GM12878 (cell line): ENCODE measurements at regions not wholly inside any gene's neighbourhood (a gene's known extent, or its start where the extent isn't known, plus 50 kb on each side); places are given as distances from the start of the nearest gene placed in this dataset.

ENCODE experiments used
- ATAC-seq: fragments of 200-7000 bp; cut with Tn5 transposase; 3 replicates; pipeline ENCODE4 v1.9.1; 2020; ENCODE audit warnings: mild to moderate bottlenecking, moderate library complexity
- BruUV-seq: library from RNA; stranded (reverse); fragments of 400-500 nt; replicated peaks from 2 replicates; lab custom pipeline; 2021; lab: Mats Ljungman, UMichigan
- CTCF ChIA-PET: fragments of 300-600 bp; sonication (Branson Sonifier 250); formaldehyde crosslinking; extraction: SDS; loops from one replicate; lab custom pipeline; 2021; ENCODE audit warnings: inconsistent platforms; lab: Yijun Ruan, JAX
- POLR2A ChIA-PET: fragments of 350-600 bp; formaldehyde crosslinking; extraction: SDS; loops from one replicate; lab custom pipeline; 2021; ENCODE audit warnings: inconsistent platforms; lab: Charles Lee
- RAD21 ChIA-PET: fragments of 300-600 bp; sonication (Branson Sonifier 250); formaldehyde crosslinking; loops from one replicate; lab custom pipeline; 2023; ENCODE audit warnings: antibody characterized with exemption; ENCODE audit not compliant: unreplicated experiment; lab: Charles Lee
- SMC1A ChIA-PET: fragments of 300-600 bp; sonication (Branson Sonifier 250); formaldehyde crosslinking; loops from one replicate; lab custom pipeline; 2023; ENCODE audit not compliant: unreplicated experiment, uncharacterized antibody; lab: Charles Lee
- DNase-seq: peaks from one replicate; pipeline ENCODE4 v3.0.0-alpha.2; 2011; ENCODE audit warnings: low read depth, low spot score
- FAIRE-seq: peaks from 3 replicates; lab custom pipeline; 2011; peaks lifted over from hg19 to GRCh38; lab: Jason Lieb, UNC
- H2AFZ ChIP-seq: 2 replicates; pipeline ENCODE4 v1.6.0; 2011; ENCODE audit warnings: low read depth, low read length, control low read depth; ENCODE audit not compliant: control insufficient read depth
- H3K27ac ChIP-seq: 2 replicates; pipeline ENCODE4 v1.5.1; 2011; ENCODE audit warnings: control low read depth; ENCODE audit not compliant: control insufficient read depth, insufficient read depth
- H3K27me3 ChIP-seq, 2 experiments: replicated peaks in 1 of 2; 2 replicates each; pipeline versions ENCODE4 v1.6.0 to v1.6.1; 2011; ENCODE audit warnings: low read length in 1 of 2; ENCODE audit not compliant: control insufficient read depth in 2 of 2, insufficient read depth in 2 of 2
- H3K36me3 ChIP-seq, 2 experiments: 2 replicates each; pipeline ENCODE4 v1.5.1; 2011; ENCODE audit warnings: low read length in 1 of 2; ENCODE audit not compliant: control insufficient read depth in 2 of 2, insufficient read depth in 2 of 2
- H3K4me1 ChIP-seq: 2 replicates; pipeline ENCODE4 v1.6.1; 2011; ENCODE audit warnings: mild to moderate bottlenecking, low read length, moderate library complexity, mixed read lengths; ENCODE audit not compliant: control insufficient read depth, insufficient read depth
- H3K4me2 ChIP-seq: 2 replicates; pipeline ENCODE4 v1.6.0; 2011; ENCODE audit warnings: control low read depth; ENCODE audit not compliant: control insufficient read depth, insufficient read depth
- H3K4me3 ChIP-seq: fragments of 200-600 bp; sonication (generic); 2 replicates; pipeline ENCODE4 v1.5.1; 2016
- H3K79me2 ChIP-seq: 2 replicates; pipeline ENCODE4 v1.6.0; 2011; ENCODE audit warnings: low read length; ENCODE audit not compliant: control insufficient read depth, insufficient read depth
- H3K9ac ChIP-seq: 2 replicates; pipeline ENCODE4 v1.8.0; 2011; ENCODE audit warnings: low read length, control low read depth, mixed read lengths; ENCODE audit not compliant: control insufficient read depth, insufficient read depth
- H3K9me3 ChIP-seq: replicated peaks from 3 replicates; pipeline ENCODE4 v1.5.1; 2011; ENCODE audit warnings: mild to moderate bottlenecking, low read length; ENCODE audit not compliant: control insufficient read depth, insufficient read depth
- H4K20me1 ChIP-seq: 2 replicates; pipeline ENCODE4 v1.6.0; 2011; ENCODE audit not compliant: control insufficient read depth, insufficient read depth
- BCL3 ChIP-seq: IDR thresholded peaks from 2 replicates; pipeline ENCODE4 v1.6.1; 2011; ENCODE audit warnings: borderline replicate concordance, low read depth, mild to moderate bottlenecking, moderate library complexity, low read length; ENCODE audit not compliant: insufficient read depth, poor library complexity, severe bottlenecking
- BHLHE40 ChIP-seq, 2 experiments: fragments of 450-650 bp in 1 of 2; IDR thresholded peaks; 2 replicates each; pipeline ENCODE4 v1.6.1; 2011 to 2017; ENCODE audit warnings: low read depth in 2 of 2, borderline replicate concordance in 1 of 2, improper control_type of control experiment in 1 of 2, low read length in 1 of 2, mild to moderate bottlenecking in 1 of 2
- BMI1 ChIP-seq: fragments of 450-650 bp; IDR thresholded peaks from 2 replicates; pipeline ENCODE4 v1.6.1; 2016; ENCODE audit warnings: mild to moderate bottlenecking, moderate library complexity, borderline replicate concordance
- CREM ChIP-seq: IDR thresholded peaks from 2 replicates; pipeline ENCODE4 v1.6.1; 2014; ENCODE audit warnings: antibody characterized with exemption, low read depth
- CTCF ChIP-seq, 3 experiments: IDR thresholded peaks in 2 of 3; conservative IDR thresholded peaks in 1 of 3; 2 replicates each; pipeline ENCODE4 v1.5.1; 2011; ENCODE audit warnings: low read depth in 3 of 3, low read length in 3 of 3, mild to moderate bottlenecking in 3 of 3, control low read depth in 2 of 3, moderate library complexity in 2 of 3, inconsistent platforms in 1 of 3, mixed read lengths in 1 of 3; ENCODE audit not compliant: control insufficient read depth in 2 of 3, insufficient read depth in 1 of 3; ENCODE audit errors: extremely low read depth in 1 of 3
- HDGF ChIP-seq: fragments of 450-650 bp; IDR thresholded peaks from 2 replicates; pipeline ENCODE4 v1.6.1; 2016; ENCODE audit warnings: antibody characterized with exemption
- JUND ChIP-seq: IDR thresholded peaks from 2 replicates; pipeline ENCODE4 v1.6.1; 2012; ENCODE audit warnings: low read depth, mild to moderate bottlenecking, low read length, improper control_type of control experiment, moderate library complexity
- YY1 ChIP-seq: IDR thresholded peaks from 2 replicates; pipeline ENCODE4 v1.6.1; 2011; ENCODE audit warnings: low read depth, mild to moderate bottlenecking, low read length
- WGBS: methylation state at CpG from one replicate; pipeline ENCODE4 v1.1.6; 2016; ENCODE audit warnings: low lambda C conversion rate; ENCODE audit not compliant: insufficient replicate concordance, insufficient coverage; ENCODE audit errors: missing lambda C conversion rate; 5-methylcytosine and 5-hydroxymethylcytosine counted together
- in situ Hi-C: fragments of 300-500 bp; cut with MboI; formaldehyde crosslinking; loops from 9 replicates; pipeline ENCODE4 v1.14.3; 2018; ENCODE audit warnings: mixed read lengths
- intact Hi-C: fragments of 100-400 bp; cut with micrococcal nuclease; formaldehyde crosslinking; loops from one replicate; pipeline ENCODE4 v1.14.2; 2022; ENCODE audit not compliant: unreplicated experiment

- DNase-seq: no peak
- ChIA-PET SMC1A (no interaction called here), POLR2A (interaction anchor here (0.7 kb wide), 1 partner anchor 46 kb away, joined by 3 read pairs; no protein-coding TSS in a partner anchor), RAD21 (no interaction called here), CTCF (interaction anchor here (1.5 kb wide), 1 partner anchor 19 kb away, joined by 5 read pairs; no protein-coding TSS in a partner anchor)
- no peak overlapping the region for H2AFZ ChIP-seq
- no peak overlapping the region for H3K4me3 ChIP-seq
- H3K27me3 ChIP-seq: no peaks in the 10 kb centered on the region
- intact Hi-C loops: no loop called here
- TF ChIP-seq BCL3 (no peak), HDGF (no peak)
- no peaks in the 10 kb centered on the region for H4K20me1 ChIP-seq
- no peaks in the 10 kb centered on the region for H3K36me3 ChIP-seq
- WGBS: 75% methylated on average over 5 of the region's 5 CpGs
- no peaks in the 10 kb centered on the region for H3K4me1 ChIP-seq
- ATAC-seq: no peak
- no peak overlapping the region for H3K27ac ChIP-seq
- FAIRE-seq: no peak
- no peaks in the 10 kb centered on the region for H3K9me3 ChIP-seq
- H3K4me2 ChIP-seq: no peak overlapping the region
- H3K9ac ChIP-seq: no peak overlapping the region
- H3K79me2 ChIP-seq: no peaks in the 10 kb centered on the region
- BruUV-seq: no TSS peak
- in situ Hi-C loops: no loop called here
Observed at GRCh38 chr6:155850408-155850841, 394.8 kb upstream of the NOX3 start.

GRCh38 chr6:155847711-155848110 lies 392.1 kb upstream of the NOX3 start:
- no peak for FAIRE-seq
- Histone ChIP-seq H3K27me3 (no peaks in the 10 kb centered on the region), H3K4me3 (no peak overlapping the region), H3K9me3 (no peaks in the 10 kb centered on the region), H3K4me2 (no peak overlapping the region), H3K9ac (no peak overlapping the region), H3K4me1 (no peaks in the 10 kb centered on the region), H3K79me2 (no peaks in the 10 kb centered on the region), H3K36me3 (no peaks in the 10 kb centered on the region), H3K27ac (no peak overlapping the region), H4K20me1 (no peaks in the 10 kb centered on the region), H2AFZ (no peak overlapping the region)
- POLR2A ChIA-PET: no interaction called here
- in situ Hi-C loops (no loop called here), intact Hi-C loops (no loop called here)
- ATAC-seq: no peak
- no peak for DNase-seq
- SMC1A ChIA-PET: interaction anchor here (1.2 kb wide), 1 partner anchor 43 kb away, joined by 3 read pairs; no protein-coding TSS in a partner anchor
- WGBS: 8% methylated on average over 5 of the region's 5 CpGs
- CTCF ChIA-PET: no interaction called here
- no TSS peak for BruUV-seq
- TF ChIP-seq CTCF (IDR thresholded peaks at IDR 0.05 in 2 of 3, conservative IDR thresholded peaks at IDR 0.05 in 1 of 3; ENCODE audit: control insufficient read depth in 2 of 3, extremely low read depth in 1 of 3, insufficient read depth in 1 of 3, low read depth in 3 of 3, low read length in 3 of 3) (no peak), JUND (no peak), BMI1 (no peak), CREM (no peak), YY1 (no peak), BHLHE40 (IDR thresholded peaks at IDR 0.05; ENCODE audit: borderline replicate concordance in 1 of 2, low read depth in 2 of 2, low read length in 1 of 2) (no peak)
- RAD21 ChIA-PET: no interaction called here
